Keratinocyte (primary cell): ENCODE measurements at regions not wholly inside any gene's neighbourhood (a gene's known extent, or its start where the extent isn't known, plus 50 kb on each side); places are given as distances from the start of the nearest gene placed in this dataset.

Experiments used
- EZH2 ChIP-seq: IDR thresholded peaks from one replicate; pipeline ENCODE4 v1.6.1; 2012; ENCODE audit warnings: inconsistent platforms, mild to moderate bottlenecking, low read length, moderate library complexity
- TF ChIP-seq, protein P1 (sequence below), 3 experiments: IDR thresholded peaks in 1 of 3; conservative IDR thresholded peaks in 1 of 3; optimal IDR thresholded peaks in 1 of 3; 2 replicates in 2 of 3; 3 replicates in 1 of 3; pipeline versions ENCODE3 to v1.5.1; 2011; ENCODE audit warnings: low read length in 3 of 3, mild to moderate bottlenecking in 3 of 3, moderate library complexity in 2 of 3, control low read depth in 1 of 3, inconsistent platforms in 1 of 3; ENCODE audit not compliant: insufficient read depth in 2 of 3; ENCODE audit errors: extremely low read depth in 1 of 3

- TF ChIP-seq, protein P1, sequence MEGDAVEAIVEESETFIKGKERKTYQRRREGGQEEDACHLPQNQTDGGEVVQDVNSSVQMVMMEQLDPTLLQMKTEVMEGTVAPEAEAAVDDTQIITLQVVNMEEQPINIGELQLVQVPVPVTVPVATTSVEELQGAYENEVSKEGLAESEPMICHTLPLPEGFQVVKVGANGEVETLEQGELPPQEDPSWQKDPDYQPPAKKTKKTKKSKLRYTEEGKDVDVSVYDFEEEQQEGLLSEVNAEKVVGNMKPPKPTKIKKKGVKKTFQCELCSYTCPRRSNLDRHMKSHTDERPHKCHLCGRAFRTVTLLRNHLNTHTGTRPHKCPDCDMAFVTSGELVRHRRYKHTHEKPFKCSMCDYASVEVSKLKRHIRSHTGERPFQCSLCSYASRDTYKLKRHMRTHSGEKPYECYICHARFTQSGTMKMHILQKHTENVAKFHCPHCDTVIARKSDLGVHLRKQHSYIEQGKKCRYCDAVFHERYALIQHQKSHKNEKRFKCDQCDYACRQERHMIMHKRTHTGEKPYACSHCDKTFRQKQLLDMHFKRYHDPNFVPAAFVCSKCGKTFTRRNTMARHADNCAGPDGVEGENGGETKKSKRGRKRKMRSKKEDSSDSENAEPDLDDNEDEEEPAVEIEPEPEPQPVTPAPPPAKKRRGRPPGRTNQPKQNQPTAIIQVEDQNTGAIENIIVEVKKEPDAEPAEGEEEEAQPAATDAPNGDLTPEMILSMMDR (optimal IDR thresholded peaks at IDR 0.05 in 1 of 3, IDR thresholded peaks at IDR 0.05 in 1 of 3, conservative IDR thresholded peaks at IDR 0.05 in 1 of 3; ENCODE audit: extremely low read depth in 1 of 3, insufficient read depth in 2 of 3, low read length in 3 of 3), result no peak
- TF ChIP-seq EZH2, result no peak
These were observed 966.6 kb upstream of the SLC35B3 start for GRCh38 chr6:9401960-9402359.
